GM21717 (cell line): ENCODE measurements at regions not wholly inside any gene's neighbourhood (a gene's known extent, or its start where the extent isn't known, plus 50 kb on each side); places are given as distances from the start of the nearest gene placed in this dataset.

ENCODE experiments used
- ATAC-seq: cut with Tn5 transposase; IDR thresholded peaks from one replicate; pipeline ENCODE4 v1.9.1; 2021; ENCODE audit warnings: mild to moderate bottlenecking, moderate library complexity; ENCODE audit not compliant: unreplicated experiment

DNA sequence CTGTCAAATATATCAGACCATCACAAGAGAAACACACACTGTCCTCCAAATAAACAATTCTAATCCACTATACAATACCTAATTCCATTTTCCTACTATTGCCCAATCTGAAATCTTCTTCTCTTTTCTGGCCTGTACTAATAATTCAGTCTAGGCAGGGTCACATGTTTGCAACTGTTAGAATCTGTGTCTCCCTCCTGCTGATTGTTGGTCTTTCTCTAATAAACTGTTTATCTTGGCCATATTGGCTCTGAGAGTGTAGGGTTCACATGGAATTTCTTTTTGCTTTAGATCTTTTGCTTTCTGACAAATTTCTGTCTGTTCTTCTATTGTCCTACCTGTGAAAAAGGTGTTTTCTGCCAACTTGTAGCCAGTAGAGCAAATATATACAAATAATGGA lies 319.9 kb upstream of the ADAMTS5 start:
- ATAC-seq = no peak

DNA sequence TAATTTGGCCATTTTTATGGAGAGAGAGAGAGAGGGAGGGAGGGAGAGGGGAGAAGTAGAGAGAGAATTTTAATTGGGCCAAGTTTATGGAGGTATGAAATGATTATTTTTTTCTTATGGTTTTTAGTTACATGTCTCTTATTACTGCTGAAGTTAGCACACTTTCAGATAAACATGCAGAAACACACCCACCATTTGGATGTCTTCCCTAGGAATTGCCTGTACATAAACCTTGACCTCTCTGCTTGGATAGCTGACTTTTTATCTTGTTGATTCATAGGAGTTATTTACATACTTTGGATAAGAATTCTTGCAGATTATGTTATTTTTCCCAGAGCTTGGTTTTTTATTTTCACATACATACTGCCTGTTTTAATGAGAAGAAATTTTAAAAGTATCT lies 310.2 kb upstream of the ADAMTS5 start:
- ATAC-seq = no peak

DNA sequence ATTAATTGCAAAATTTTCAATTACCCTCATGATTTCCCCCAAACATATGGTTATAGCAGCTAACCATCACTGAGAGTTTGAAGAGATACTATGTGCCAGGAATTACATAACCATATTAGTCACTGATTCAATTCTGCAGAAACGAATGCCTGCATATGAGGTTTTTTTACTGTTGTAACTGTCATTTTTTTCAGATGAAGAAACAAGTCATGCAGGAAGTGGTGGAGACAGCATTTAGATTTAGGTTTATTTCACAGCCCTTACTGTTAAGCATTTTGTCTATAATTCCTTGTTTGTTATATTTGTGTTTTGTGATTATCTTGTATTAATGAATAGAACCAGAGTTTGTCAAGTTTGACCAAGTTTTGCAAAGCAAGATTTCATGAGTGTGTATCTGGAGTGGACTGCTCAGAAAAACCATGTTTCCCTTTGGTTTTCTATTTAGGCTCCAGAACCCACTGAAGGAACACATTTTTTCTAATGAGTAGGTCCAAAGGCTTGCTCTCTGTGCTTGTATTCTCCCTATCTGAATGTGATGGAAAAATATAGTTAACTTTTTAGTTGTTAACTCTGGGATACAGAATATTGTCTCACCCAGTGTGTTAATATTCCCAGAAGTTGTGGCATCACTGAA lies 308.5 kb upstream of the ADAMTS5 start:
- ATAC-seq = no peak

DNA sequence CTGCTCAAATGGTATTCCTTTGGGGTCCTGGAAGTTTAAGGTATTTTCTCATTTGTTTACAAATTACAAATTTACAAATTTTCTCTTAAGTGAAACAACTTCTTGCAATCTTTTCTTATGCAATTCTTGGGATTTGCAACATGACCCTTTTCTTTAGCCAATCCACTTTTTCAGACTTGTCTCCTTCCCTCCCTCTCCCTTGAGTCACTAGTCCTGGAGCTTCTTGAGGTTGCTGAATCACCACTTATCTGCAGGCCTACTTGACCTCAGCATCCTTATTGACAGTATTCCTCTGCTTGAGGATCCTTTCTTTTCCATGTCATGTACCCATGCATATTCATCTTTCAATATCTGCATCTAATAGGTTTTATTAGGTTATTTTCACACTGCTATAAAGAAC lies 302.8 kb upstream of the ADAMTS5 start:
- ATAC-seq = no peak

DNA sequence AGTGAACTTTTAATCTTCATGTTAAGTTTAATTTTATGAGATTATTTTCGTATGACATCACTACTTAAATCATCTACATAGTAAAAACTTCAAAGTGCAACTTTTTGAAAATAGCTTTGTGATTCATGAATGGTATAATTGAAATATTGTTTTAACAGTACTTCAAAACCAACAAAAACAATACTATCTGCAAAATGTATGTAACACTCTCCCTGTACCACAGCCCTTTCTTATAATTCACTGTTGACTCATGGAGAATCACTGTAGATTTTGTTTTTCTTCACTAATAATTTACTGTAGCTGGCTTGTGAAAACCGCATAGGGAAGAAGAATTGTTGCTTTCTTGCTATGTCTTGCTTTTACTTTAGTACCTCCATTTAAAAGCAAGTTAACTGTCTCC lies 301.4 kb upstream of the ADAMTS5 start:
- no peak for ATAC-seq

DNA sequence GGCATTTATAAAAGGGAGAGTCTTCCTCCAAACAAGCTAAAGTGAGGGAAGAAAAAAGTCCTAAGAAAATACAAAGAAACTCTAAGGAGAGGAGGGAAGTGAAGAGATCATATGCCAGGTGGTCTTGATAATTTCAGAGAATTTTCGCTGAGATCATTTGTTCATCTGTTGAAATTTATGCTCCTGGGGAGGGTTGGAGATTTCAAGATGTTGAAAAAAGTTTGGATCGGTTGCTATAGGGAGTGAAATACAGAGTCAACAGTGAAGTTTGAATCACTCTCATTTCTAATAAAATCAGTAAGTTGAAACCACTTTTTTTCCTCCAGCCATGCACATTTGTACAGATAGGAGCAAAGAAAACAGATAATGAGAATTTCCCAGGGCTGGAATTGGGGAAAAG lies 299.1 kb upstream of the ADAMTS5 start:
- ATAC-seq = no peak

DNA sequence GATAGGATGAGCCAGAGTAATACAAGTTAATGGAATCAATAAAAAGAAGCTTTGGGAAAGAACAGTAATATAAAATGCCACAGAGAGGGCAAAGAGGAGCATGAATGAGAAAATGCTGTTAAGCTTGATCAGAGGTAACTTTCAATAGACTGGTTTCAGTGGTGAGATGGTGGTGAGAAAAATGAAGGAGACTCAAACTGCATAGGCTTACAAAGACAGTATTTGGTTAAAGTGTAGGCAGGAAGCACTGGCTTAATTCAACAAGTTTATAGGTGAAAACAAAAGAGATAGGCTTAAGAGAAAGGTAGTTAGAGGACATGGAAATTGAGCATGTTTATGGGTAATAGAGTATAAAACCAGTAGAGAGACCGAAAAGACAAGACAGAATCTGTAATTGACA lies 298.6 kb upstream of the ADAMTS5 start:
- no peak for ATAC-seq

DNA sequence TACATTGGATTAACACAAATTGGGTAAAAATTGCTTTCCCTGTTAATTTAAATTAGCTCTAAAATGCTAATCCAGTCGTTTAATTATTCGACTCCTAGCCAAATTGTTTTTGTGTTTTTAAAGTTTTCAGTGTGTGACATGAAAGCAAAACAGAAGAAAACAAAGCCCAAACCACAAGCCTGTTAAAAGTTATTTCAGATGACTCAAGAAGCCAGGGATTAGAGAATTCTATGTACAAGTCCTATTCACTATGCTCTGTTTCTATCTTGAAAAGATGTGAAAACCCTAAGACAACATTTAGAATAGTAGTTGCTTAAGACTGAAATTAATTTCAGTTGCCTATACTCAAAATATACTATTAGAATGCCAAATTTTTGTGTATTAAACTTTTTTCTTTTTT lies 294.8 kb upstream of the ADAMTS5 start:
- ATAC-seq = no peak

DNA sequence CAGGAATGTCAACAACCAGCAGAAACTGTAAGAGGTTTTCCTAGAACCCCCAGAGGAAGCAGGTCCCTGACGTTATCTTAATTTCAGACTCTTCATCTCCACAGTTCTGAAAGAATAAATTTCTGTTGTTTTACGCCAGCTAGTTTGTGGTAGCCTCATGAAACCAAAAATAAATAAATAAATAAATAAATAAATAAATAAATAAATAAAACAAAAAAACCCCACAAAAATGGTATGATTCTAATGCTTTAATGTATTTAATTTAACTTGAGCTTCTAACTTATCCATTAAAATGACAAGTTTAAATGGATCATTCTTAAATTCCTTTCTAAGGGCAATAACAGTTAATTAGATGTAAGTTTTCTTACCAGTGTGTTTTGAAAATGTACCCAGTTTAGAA lies 293.8 kb upstream of the ADAMTS5 start:
- ATAC-seq = no peak

DNA sequence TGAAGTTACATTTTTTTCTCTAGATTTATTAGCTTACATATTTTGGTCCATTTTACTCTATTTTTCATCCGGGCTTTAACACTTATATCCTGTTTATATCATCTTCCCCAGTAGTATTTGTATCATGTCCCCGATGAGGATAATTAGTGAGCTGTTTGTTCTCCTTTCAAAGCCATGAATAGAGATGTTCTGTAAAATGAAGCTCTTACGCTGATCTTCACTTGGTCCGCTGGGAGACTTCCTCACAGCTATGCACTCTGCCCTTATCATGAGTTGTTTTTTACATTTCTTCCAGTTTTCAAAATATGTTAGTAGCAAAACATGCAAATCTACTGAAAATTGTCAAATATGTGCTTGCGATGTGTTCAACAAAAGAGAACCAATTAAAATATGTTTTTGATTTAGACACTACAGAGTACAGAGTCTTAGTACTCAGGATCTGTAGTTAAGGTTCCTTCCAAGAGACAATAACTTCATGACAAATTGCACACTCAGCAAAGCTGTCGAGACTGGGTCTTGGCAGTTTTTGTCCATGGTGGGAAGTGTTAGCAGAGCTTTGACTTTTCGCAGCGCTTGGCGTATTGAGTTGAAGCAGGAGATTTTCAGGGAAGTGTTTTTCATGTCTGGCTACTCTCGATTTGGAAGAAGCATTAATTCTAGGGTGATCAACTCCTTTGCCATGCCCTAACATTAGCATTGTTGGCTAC lies 292.0 kb upstream of the ADAMTS5 start:
- ATAC-seq = no peak

DNA sequence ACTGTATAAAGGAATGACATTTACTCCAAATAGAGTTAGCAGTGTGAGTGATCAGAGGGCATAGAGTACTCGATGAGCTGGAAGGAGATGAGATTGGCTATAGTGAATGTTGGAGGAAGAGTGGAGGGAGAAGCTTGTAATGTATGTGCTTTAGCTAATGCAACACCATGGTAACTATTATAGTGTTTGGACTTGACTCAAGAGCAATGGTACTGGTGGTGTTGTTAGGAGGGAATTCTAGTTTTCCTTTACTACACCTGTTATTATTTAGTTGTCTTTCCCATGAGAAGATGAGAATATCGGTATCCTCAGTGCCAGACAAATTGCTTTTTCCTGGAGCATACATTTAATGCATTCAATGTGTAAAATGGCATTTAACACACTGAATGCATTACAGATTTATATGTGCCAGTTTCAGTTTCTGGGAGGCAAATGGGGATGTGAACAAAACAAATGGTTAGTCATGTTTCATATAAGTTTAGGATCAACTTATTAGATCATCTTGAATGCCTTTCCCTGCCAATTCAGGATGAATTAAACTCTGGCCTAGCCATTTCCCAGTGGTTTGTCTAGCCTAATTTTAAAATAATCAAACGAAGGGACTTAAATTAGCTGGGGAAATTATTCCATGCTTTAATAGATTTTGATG lies 291.1 kb upstream of the ADAMTS5 start:
- ATAC-seq = no peak

DNA sequence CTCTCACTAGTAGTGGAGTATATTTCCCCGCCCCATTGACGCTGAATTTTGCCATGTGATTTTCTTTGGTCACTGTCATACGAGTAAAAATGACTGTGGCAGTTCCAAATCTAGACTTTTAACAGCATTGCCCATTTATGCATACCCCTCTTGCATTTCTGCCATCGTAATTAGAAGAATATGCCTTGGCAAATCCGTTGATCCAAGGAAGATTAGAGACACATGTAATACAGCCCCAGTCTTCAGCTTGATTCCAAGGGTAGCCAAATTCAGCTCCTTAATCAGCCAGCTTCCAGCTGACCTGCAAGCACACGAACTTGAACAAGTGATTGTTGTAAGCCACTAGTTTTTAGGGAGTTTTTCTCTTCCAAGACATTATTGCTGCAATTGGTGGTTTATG lies 290.3 kb upstream of the ADAMTS5 start:
- ATAC-seq = no peak

DNA sequence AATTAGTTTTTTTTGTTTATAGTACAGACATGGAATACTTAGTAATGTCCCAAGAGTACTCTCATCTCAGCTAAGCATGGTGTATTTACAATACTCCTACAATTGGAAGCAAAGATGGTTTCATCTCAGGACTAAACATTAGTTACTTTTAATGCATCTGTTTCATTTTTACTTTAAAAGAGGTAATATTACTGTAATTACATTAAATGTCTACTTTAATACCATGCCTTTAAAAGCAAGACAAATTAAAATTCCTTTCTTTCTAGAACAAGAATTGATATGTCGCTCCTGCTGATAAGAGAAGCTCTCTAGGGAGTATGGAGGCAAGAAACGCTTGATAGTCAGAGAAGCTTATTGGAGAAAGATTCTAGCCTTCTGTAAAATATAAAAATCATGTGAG lies 284.9 kb upstream of the ADAMTS5 start:
- ATAC-seq = no peak

DNA sequence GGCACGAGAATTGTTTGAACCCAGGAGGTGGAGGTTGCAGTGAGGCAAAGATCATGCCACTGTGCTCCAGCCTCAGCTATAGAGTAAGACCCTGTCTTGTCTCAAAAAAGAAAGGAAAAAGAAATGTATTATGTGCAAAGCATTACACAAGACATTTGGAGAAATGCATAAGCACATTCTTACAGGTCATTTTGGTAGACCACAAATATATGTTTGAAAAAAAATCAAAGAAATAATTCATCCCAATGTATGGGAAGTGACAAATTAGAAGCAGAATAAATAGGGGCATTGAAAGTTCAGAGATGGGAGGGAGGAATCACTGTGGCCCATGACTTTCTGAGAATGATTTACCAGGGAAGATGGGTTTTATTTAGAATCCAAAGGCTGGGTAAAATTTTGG lies 283.5 kb upstream of the ADAMTS5 start:
- ATAC-seq = no peak

DNA sequence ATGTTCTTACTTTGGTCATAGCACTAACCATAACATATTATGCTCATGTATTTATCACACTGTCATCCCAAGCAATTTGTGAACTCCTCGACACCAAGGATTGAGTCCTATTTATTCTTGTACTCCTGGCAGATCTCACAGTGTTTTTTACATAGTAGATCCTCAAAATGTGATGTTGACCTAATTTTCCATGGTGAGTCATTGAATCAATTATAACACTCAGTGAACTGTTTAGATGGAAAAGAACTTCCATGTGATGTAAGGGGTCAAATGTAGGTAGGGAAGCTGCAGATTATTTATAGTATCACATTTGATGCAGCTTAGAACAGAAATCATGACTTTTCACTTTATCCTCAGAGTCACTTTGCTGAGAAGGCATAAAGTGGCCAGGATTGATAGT lies 281.9 kb upstream of the ADAMTS5 start:
- ATAC-seq = no peak

DNA sequence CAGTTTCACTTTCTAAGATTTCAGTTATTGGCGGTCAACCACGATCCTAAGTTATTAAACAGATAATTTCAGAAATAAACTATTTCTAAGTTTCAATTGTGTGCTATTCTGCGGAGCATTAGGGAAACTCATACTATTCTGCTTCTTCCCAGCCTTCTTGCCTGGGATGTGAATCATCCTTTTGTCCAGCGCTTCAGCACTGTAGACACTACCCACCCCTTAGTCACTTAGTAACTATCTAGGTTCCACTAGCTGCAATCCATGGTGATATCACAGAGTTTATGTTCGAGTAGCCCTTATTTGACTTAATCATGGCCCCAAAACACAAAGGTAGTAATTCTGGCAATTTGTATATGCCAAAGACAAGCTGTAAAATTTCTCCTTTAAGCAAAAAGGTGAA lies 279.9 kb upstream of the ADAMTS5 start:
- no peak for ATAC-seq

DNA sequence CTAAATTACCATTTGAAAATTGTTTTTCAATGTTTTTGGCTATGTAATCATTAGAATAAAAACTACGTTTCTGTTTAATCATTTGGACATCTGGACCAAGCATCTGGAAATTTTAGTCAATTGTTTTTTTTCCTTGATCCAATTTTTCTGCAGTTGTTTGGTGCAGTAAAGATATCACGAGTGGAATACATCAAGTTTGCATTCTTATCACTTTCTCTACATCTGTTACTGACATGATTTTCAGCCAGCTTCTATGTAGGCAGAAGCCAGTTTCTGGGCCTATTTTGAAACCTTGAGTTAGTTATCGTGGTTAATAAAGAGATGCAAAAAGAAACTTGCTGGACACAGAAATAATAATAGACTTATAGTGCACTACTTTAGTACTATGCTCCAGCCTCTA lies 277.9 kb upstream of the ADAMTS5 start:
- ATAC-seq = no peak

DNA sequence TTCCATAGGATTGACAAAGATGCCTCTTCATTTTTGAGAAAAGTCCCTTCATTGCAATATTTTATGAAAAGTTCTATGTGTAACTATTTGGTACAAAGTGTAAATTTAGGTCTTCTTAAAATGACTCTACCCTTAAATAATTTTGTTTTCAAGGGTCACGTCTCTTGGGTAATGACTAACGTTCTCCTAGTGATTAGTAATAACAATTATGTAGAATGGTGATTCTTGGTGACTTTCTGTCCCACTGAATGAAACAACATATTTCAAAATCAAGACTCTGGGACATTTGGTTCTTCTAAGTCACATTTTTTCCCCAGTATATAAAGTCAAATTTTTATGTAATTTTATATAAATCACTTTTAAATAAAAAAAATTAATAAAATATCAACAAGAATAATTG lies 277.5 kb upstream of the ADAMTS5 start:
- no peak for ATAC-seq

DNA sequence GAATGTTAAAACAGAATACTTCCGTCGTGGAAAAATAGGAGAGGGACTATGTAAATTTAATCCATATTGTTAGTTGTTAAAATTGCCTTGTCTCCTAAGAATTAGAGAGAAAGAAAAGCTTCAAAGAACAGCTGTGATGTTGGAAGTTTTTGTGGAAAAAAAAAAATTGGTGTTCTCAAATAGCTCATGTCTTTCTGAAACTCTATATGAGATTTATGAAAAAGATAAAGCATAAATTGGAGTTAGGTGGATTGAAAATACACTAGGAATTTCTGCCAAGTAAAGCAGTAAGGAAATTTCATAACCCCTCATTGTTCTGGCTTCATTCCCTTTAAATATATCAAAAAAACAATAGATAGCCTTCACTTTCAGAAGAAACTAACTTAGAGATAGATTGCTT lies 274.0 kb upstream of the ADAMTS5 start:
- ATAC-seq = no peak

DNA sequence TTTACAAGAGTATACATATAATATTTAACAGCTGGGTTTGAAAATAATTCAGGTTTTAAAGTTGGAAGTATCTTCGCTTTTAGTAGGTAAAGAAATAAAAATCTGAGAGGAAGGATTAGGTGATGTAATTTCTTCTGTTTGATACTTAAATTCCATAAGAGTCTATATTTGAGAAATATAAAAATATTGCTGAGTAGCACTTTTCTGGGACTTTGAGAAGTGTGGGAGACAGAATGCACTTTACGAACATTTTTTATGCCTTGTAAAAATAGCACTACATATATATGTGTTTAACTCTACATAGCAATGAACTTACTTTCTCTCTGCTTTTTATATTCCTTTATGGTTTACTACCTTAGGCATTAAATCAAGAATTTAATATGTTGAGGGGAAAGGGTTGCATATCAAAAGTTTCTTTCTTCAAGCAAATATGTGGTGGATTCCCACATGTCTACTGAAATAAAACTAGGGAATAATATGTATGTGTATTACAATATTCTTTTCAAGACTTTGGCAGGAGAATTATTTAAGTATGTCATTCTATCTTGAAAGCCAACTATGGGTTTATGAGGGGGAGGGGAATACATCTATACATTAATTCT lies 266.7 kb upstream of the ADAMTS5 start:
- no peak for ATAC-seq

DNA sequence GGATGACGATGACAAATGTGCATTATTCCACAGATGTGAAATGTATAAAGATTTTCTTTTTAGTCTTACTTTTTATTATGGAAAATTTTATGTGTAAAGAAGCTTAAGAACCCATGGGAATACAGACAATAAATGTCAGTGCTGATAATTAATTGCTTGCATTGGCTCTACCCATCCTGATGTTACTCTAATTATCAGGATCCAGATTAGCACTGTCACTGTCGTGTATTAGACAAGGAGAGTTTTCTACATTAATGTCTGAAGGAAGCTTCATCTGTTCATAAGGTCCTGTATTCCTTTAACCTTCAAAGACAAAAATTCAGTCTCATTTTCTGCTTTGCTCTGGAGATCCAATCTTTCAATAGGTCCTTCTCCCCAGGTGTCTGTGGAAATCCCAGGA lies 259.1 kb upstream of the ADAMTS5 start:
- ATAC-seq = no peak

DNA sequence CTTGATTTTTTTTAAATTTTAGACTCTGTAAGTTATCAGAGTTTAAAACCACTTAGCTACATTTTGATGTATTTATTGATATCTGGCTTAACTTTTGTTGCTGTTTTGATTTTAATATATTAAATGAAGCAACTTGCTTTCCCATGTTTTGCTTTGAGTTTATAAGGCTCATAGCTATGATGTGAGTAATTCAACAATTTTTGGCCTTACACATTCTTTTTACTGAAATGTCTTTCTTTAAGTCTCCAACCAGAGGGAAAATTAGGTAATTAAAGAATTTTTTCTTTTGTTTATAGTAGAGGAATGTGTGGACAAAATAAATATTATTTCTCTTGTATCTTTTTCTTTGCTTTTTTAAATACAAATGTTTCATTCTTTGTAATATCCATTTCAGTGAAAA lies 258.3 kb upstream of the ADAMTS5 start:
- no peak for ATAC-seq
